Keratinocyte (primary cell): ENCODE measurements at regions not wholly inside any gene's neighbourhood (a gene's known extent, or its start where the extent isn't known, plus 50 kb on each side); places are given as distances from the start of the nearest gene placed in this dataset.

ENCODE experiments used
- DNase-seq: peaks from one replicate; pipeline ENCODE4 v3.0.0-alpha.2; 2011; ENCODE audit warnings: low read depth, missing footprints, low spot score
- FAIRE-seq: peaks from 2 replicates; lab custom pipeline; 2011; peaks lifted over from hg19 to GRCh38; lab: Jason Lieb, UNC
- H2AFZ ChIP-seq: 2 replicates; pipeline ENCODE4 v1.6.0; 2012; ENCODE audit warnings: low read length, control low read depth, inconsistent platforms; ENCODE audit not compliant: control insufficient read depth
- H3K27ac ChIP-seq: 2 replicates; pipeline ENCODE4 v1.5.1; 2011; ENCODE audit warnings: low read length; ENCODE audit not compliant: control insufficient read depth, insufficient read depth
- H3K27me3 ChIP-seq: 3 replicates; pipeline ENCODE4 v1.6.0; 2011; ENCODE audit warnings: low read length; ENCODE audit not compliant: control insufficient read depth, insufficient read depth; ENCODE audit errors: extremely low read depth
- H3K36me3 ChIP-seq, 2 experiments: 2 replicates in 1 of 2; 3 replicates in 1 of 2; pipeline ENCODE4 v1.5.1; 2011; ENCODE audit warnings: low read length in 2 of 2, mild to moderate bottlenecking in 1 of 2; ENCODE audit not compliant: control insufficient read depth in 2 of 2, insufficient read depth in 2 of 2; ENCODE audit errors: extremely low read depth in 1 of 2
- H3K4me1 ChIP-seq: 3 replicates; pipeline ENCODE4 v1.5.1; 2011; ENCODE audit warnings: low read length; ENCODE audit not compliant: control insufficient read depth, insufficient read depth; ENCODE audit errors: extremely low read depth
- H3K4me2 ChIP-seq: 3 replicates; pipeline ENCODE4 v1.6.0; 2011; ENCODE audit warnings: low read depth, low read length; ENCODE audit not compliant: control insufficient read depth, insufficient read depth; ENCODE audit errors: extremely low read depth
- H3K4me3 ChIP-seq, 3 experiments: fragments of 200-600 bp in 1 of 3; sonication (generic) in 1 of 3; 2 replicates in 2 of 3; 3 replicates in 1 of 3; pipeline ENCODE4 v1.5.1; 2011 to 2016; ENCODE audit warnings: low read length in 3 of 3, mild to moderate bottlenecking in 3 of 3, control low read depth in 2 of 3, inconsistent platforms in 1 of 3, low read depth in 1 of 3, mixed read lengths in 1 of 3, mixed run types in 1 of 3, moderate library complexity in 1 of 3; ENCODE audit not compliant: control insufficient read depth in 2 of 3, insufficient read depth in 2 of 3; ENCODE audit errors: extremely low read depth in 1 of 3
- H3K79me2 ChIP-seq: 2 replicates; pipeline ENCODE4 v1.6.0; 2012; ENCODE audit warnings: low read length; ENCODE audit not compliant: control insufficient read depth, insufficient read depth
- H3K9ac ChIP-seq: 3 replicates; pipeline ENCODE4 v1.6.0; 2011; ENCODE audit warnings: low read length; ENCODE audit not compliant: control insufficient read depth, insufficient read depth; ENCODE audit errors: extremely low read depth
- H3K9me1 ChIP-seq: 3 replicates; pipeline ENCODE4 v1.6.0; 2011; ENCODE audit warnings: low read length; ENCODE audit not compliant: control insufficient read depth, insufficient read depth; ENCODE audit errors: extremely low read depth
- H3K9me3 ChIP-seq: 2 replicates; pipeline ENCODE4 v1.5.1; 2012; ENCODE audit warnings: low read depth, low read length; ENCODE audit not compliant: control insufficient read depth
- H4K20me1 ChIP-seq: 3 replicates; pipeline ENCODE4 v1.6.0; 2011; ENCODE audit warnings: low read length; ENCODE audit not compliant: control insufficient read depth, insufficient read depth; ENCODE audit errors: extremely low read depth
- CTCF ChIP-seq, 3 experiments: IDR thresholded peaks in 1 of 3; conservative IDR thresholded peaks in 1 of 3; optimal IDR thresholded peaks in 1 of 3; 2 replicates in 2 of 3; 3 replicates in 1 of 3; pipeline versions ENCODE3 to v1.5.1; 2011; ENCODE audit warnings: low read length in 3 of 3, mild to moderate bottlenecking in 3 of 3, moderate library complexity in 2 of 3, control low read depth in 1 of 3, inconsistent platforms in 1 of 3; ENCODE audit not compliant: insufficient read depth in 2 of 3; ENCODE audit errors: extremely low read depth in 1 of 3
- EZH2 ChIP-seq: IDR thresholded peaks from one replicate; pipeline ENCODE4 v1.6.1; 2012; ENCODE audit warnings: inconsistent platforms, mild to moderate bottlenecking, low read length, moderate library complexity
- dilution Hi-C: fragments of 300-500 bp; cut with MboI; formaldehyde crosslinking; loops from one replicate; pipeline ENCODE4 v1.7.0; 2020; ENCODE audit warnings: low sequenced_read_pairs; ENCODE audit not compliant: extremely low pct_ligation_motif_present

GRCh38 chr11:69369945-69370344, 76.0 kb downstream of the MYEOV start:
- peaks cover 17% of the 10 kb centered on the region for H3K4me1 ChIP-seq
- no peaks in the 10 kb centered on the region for H4K20me1 ChIP-seq
- no peaks in the 10 kb centered on the region for H3K9me1 ChIP-seq
- no peak overlapping the region for H2AFZ ChIP-seq
- no peaks in the 10 kb centered on the region for H3K27me3 ChIP-seq
- FAIRE-seq (no peak), DNase-seq (no peak)
- H3K4me3 ChIP-seq, result no peak overlapping the region
- no peak overlapping the region for H3K4me2 ChIP-seq
- H3K79me2 ChIP-seq, result no peaks in the 10 kb centered on the region
- H3K9ac ChIP-seq, result no peak overlapping the region
- H3K9me3 ChIP-seq, result peaks cover 2% of the 10 kb centered on the region
- dilution Hi-C loops, result no loop called here
- TF ChIP-seq EZH2, result no peak
- no peak for TF ChIP-seq CTCF (optimal IDR thresholded peaks at IDR 0.05 in 1 of 3, IDR thresholded peaks at IDR 0.05 in 1 of 3, conservative IDR thresholded peaks at IDR 0.05 in 1 of 3; ENCODE audit: extremely low read depth in 1 of 3, insufficient read depth in 2 of 3, low read length in 3 of 3)
- no peaks in the 10 kb centered on the region for H3K36me3 ChIP-seq
- no peak overlapping the region for H3K27ac ChIP-seq

GRCh38 chr11:69370984-69371709, 77.2 kb downstream of the MYEOV start:
- no peaks in the 10 kb centered on the region for H4K20me1 ChIP-seq
- no peaks in the 10 kb centered on the region for H3K36me3 ChIP-seq
- no peak overlapping the region for H3K4me2 ChIP-seq
- H3K4me1 ChIP-seq, result peaks cover 20% of the 10 kb centered on the region
- no peaks in the 10 kb centered on the region for H3K27me3 ChIP-seq
- FAIRE-seq (no peak), DNase-seq (no peak)
- peaks cover 2% of the 10 kb centered on the region for H3K9me3 ChIP-seq
- dilution Hi-C loops, result no loop called here
- no peaks in the 10 kb centered on the region for H3K9me1 ChIP-seq
- no peak overlapping the region for H3K4me3 ChIP-seq
- no peak for TF ChIP-seq EZH2
- H2AFZ ChIP-seq, result no peak overlapping the region
- H3K27ac ChIP-seq, result no peak overlapping the region
- no peak overlapping the region for H3K9ac ChIP-seq
- H3K79me2 ChIP-seq, result no peaks in the 10 kb centered on the region
